Stimulated activated memory B cell treated with anti-CD40 and anti-IgM and Interleukin-4, amounts not matched to agents 10 μg/mL and 1 μg/mL and 100 μg/mL, for 72 hours (primary cell): ENCODE measurements at regions not wholly inside any gene's neighbourhood (a gene's known extent, or its start where the extent isn't known, plus 50 kb on each side); places are given as distances from the start of the nearest gene placed in this dataset.

Experiments
- ATAC-seq: fragments of 150-1000 bp; cut with Tn5 transposase; 2 replicates; pipeline ENCODE4 v1.10.0; 2021
- H3K27ac Mint-ChIP-seq: one replicate; pipeline ENCODE4 v1.8.0; 2022; ENCODE audit warnings: mild to moderate bottlenecking, mixed read lengths
- H3K27me3 Mint-ChIP-seq: one replicate; pipeline ENCODE4 v1.8.0; 2022; ENCODE audit warnings: mixed read lengths
- H3K36me3 Mint-ChIP-seq: one replicate; pipeline ENCODE4 v1.8.0; 2022; ENCODE audit warnings: mixed read lengths
- H3K4me1 Mint-ChIP-seq: one replicate; pipeline ENCODE4 v1.8.0; 2022; ENCODE audit warnings: mixed read lengths
- H3K4me3 Mint-ChIP-seq: one replicate; pipeline ENCODE4 v1.8.0; 2022; ENCODE audit warnings: mild to moderate bottlenecking, moderate library complexity, mixed read lengths
- H3K9me3 Mint-ChIP-seq: one replicate; pipeline ENCODE4 v1.8.0; 2022; ENCODE audit warnings: mixed read lengths

GRCh38 chr20:60299951-60300350 is 341.7 kb downstream of the CDH26 start:
- Mint-ChIP-seq H3K27ac (no peak overlapping the region), H3K4me3 (no peak overlapping the region), H3K27me3 (no peaks in the 10 kb centered on the region), H3K9me3 (peaks cover 6% of the 10 kb centered on the region), H3K36me3 (no peaks in the 10 kb centered on the region), H3K4me1 (no peaks in the 10 kb centered on the region)
- peak; percentile 49 for ATAC-seq

- no peak for ATAC-seq
- no peak overlapping the region for H3K4me3 Mint-ChIP-seq
- H3K9me3 Mint-ChIP-seq = peaks cover 1% of the 10 kb centered on the region
- no peaks in the 10 kb centered on the region for H3K27me3 Mint-ChIP-seq
- no peaks in the 10 kb centered on the region for H3K36me3 Mint-ChIP-seq
- H3K4me1 Mint-ChIP-seq = no peaks in the 10 kb centered on the region
- H3K27ac Mint-ChIP-seq = no peak overlapping the region
Measured at GRCh38 chr20:60300374-60300773, 342.2 kb downstream of the CDH26 start.

GRCh38 chr20:60302875-60303274 is 344.7 kb downstream of the CDH26 start:
- H3K4me3 Mint-ChIP-seq = no peak overlapping the region
- H3K4me1 Mint-ChIP-seq = no peaks in the 10 kb centered on the region
- H3K27ac Mint-ChIP-seq = no peak overlapping the region
- ATAC-seq = no peak
- H3K36me3 Mint-ChIP-seq = no peaks in the 10 kb centered on the region
- no peaks in the 10 kb centered on the region for H3K9me3 Mint-ChIP-seq
- H3K27me3 Mint-ChIP-seq = no peaks in the 10 kb centered on the region

GRCh38 chr20:60304026-60304590 is 345.9 kb downstream of the CDH26 start:
- Mint-ChIP-seq H3K4me1 (no peaks in the 10 kb centered on the region), H3K9me3 (no peaks in the 10 kb centered on the region), H3K27ac (no peak overlapping the region), H3K27me3 (no peaks in the 10 kb centered on the region), H3K4me3 (no peak overlapping the region), H3K36me3 (no peaks in the 10 kb centered on the region)
- ATAC-seq = no peak

GRCh38 chr20:60304931-60305330 is 346.7 kb downstream of the CDH26 start:
- no peaks in the 10 kb centered on the region for H3K36me3 Mint-ChIP-seq
- no peaks in the 10 kb centered on the region for H3K27me3 Mint-ChIP-seq
- H3K4me1 Mint-ChIP-seq = no peaks in the 10 kb centered on the region
- no peak overlapping the region for H3K27ac Mint-ChIP-seq
- ATAC-seq = no peak
- no peaks in the 10 kb centered on the region for H3K9me3 Mint-ChIP-seq
- no peak overlapping the region for H3K4me3 Mint-ChIP-seq

GRCh38 chr20:60306105-60306504 is 347.9 kb downstream of the CDH26 start:
- no peak overlapping the region for H3K27ac Mint-ChIP-seq
- no peaks in the 10 kb centered on the region for H3K9me3 Mint-ChIP-seq
- no peak overlapping the region for H3K4me3 Mint-ChIP-seq
- no peaks in the 10 kb centered on the region for H3K36me3 Mint-ChIP-seq
- no peaks in the 10 kb centered on the region for H3K27me3 Mint-ChIP-seq
- H3K4me1 Mint-ChIP-seq = no peaks in the 10 kb centered on the region
- ATAC-seq = no peak

- Mint-ChIP-seq H3K4me3 (no peak overlapping the region), H3K9me3 (no peaks in the 10 kb centered on the region), H3K4me1 (no peaks in the 10 kb centered on the region), H3K27me3 (no peaks in the 10 kb centered on the region), H3K36me3 (no peaks in the 10 kb centered on the region), H3K27ac (no peak overlapping the region)
- no peak for ATAC-seq
Measured at GRCh38 chr20:60306551-60306950, 348.3 kb downstream of the CDH26 start.

- no peak for ATAC-seq
- Mint-ChIP-seq H3K4me3 (no peak overlapping the region), H3K9me3 (peaks cover 11% of the 10 kb centered on the region), H3K4me1 (no peaks in the 10 kb centered on the region), H3K27me3 (no peaks in the 10 kb centered on the region), H3K27ac (no peak overlapping the region), H3K36me3 (no peaks in the 10 kb centered on the region)
Measured at GRCh38 chr20:60310560-60311349, 352.5 kb downstream of the CDH26 start.

GRCh38 chr20:60313191-60313590 is 355.0 kb downstream of the CDH26 start:
- Mint-ChIP-seq H3K4me3 (no peak overlapping the region), H3K9me3 (peaks cover 11% of the 10 kb centered on the region)
- no peak for ATAC-seq

GRCh38 chr20:60313614-60314013 is 355.4 kb downstream of the CDH26 start:
- ATAC-seq = no peak
- no peak overlapping the region for H3K4me3 Mint-ChIP-seq
- no peaks in the 10 kb centered on the region for H3K4me1 Mint-ChIP-seq

More at GRCh38 chr20:60313191-60313590, 355.0 kb downstream of the CDH26 start:
- H3K27ac Mint-ChIP-seq = no peak overlapping the region
- no peaks in the 10 kb centered on the region for H3K36me3 Mint-ChIP-seq
- no peaks in the 10 kb centered on the region for H3K4me1 Mint-ChIP-seq
- H3K27me3 Mint-ChIP-seq = no peaks in the 10 kb centered on the region

GRCh38 chr20:60314727-60315126 is 356.5 kb downstream of the CDH26 start:
- no peak for ATAC-seq
- no peak overlapping the region for H3K4me3 Mint-ChIP-seq
- H3K4me1 Mint-ChIP-seq = no peaks in the 10 kb centered on the region
- H3K9me3 Mint-ChIP-seq = peaks cover 11% of the 10 kb centered on the region
- no peak overlapping the region for H3K27ac Mint-ChIP-seq
- no peaks in the 10 kb centered on the region for H3K36me3 Mint-ChIP-seq
- no peaks in the 10 kb centered on the region for H3K27me3 Mint-ChIP-seq

More at GRCh38 chr20:60313614-60314013, 355.4 kb downstream of the CDH26 start:
- Mint-ChIP-seq H3K27me3 (no peaks in the 10 kb centered on the region), H3K27ac (no peak overlapping the region), H3K36me3 (no peaks in the 10 kb centered on the region), H3K9me3 (peaks cover 11% of the 10 kb centered on the region)

- ATAC-seq = no peak
- Mint-ChIP-seq H3K4me3 (no peak overlapping the region), H3K27ac (no peak overlapping the region), H3K27me3 (no peaks in the 10 kb centered on the region), H3K4me1 (no peaks in the 10 kb centered on the region), H3K36me3 (no peaks in the 10 kb centered on the region), H3K9me3 (peaks cover 11% of the 10 kb centered on the region)
Measured at GRCh38 chr20:60316476-60317158, 358.4 kb downstream of the CDH26 start.

- H3K4me3 Mint-ChIP-seq = no peak overlapping the region
- H3K27ac Mint-ChIP-seq = no peak overlapping the region
- ATAC-seq = no peak
- peaks cover 11% of the 10 kb centered on the region for H3K9me3 Mint-ChIP-seq
- no peaks in the 10 kb centered on the region for H3K27me3 Mint-ChIP-seq
- H3K4me1 Mint-ChIP-seq = no peaks in the 10 kb centered on the region
- H3K36me3 Mint-ChIP-seq = no peaks in the 10 kb centered on the region
Measured at GRCh38 chr20:60317401-60317800, 359.2 kb downstream of the CDH26 start.

- Mint-ChIP-seq H3K27me3 (no peaks in the 10 kb centered on the region), H3K4me1 (no peaks in the 10 kb centered on the region), H3K27ac (no peak overlapping the region), H3K36me3 (no peaks in the 10 kb centered on the region), H3K4me3 (no peak overlapping the region), H3K9me3 (no peaks in the 10 kb centered on the region)
- no peak for ATAC-seq
Measured at GRCh38 chr20:60321601-60322000, 363.4 kb downstream of the CDH26 start.

- Mint-ChIP-seq H3K27ac (no peak overlapping the region), H3K9me3 (no peaks in the 10 kb centered on the region), H3K36me3 (no peaks in the 10 kb centered on the region), H3K4me1 (no peaks in the 10 kb centered on the region), H3K4me3 (no peak overlapping the region), H3K27me3 (no peaks in the 10 kb centered on the region)
- ATAC-seq = no peak
Measured at GRCh38 chr20:60326821-60327220, 368.6 kb downstream of the CDH26 start.
